IMR-90 (cell line): ENCODE measurements at regions not wholly inside any gene's neighbourhood (a gene's known extent, or its start where the extent isn't known, plus 50 kb on each side); places are given as distances from the start of the nearest gene placed in this dataset.

ENCODE experiments used
- ATAC-seq: fragments of 200-7000 bp; cut with Tn5 transposase; 2 replicates; pipeline ENCODE4 v1.9.1; 2020; ENCODE audit warnings: low read depth, mild to moderate bottlenecking, moderate library complexity
- BruUV-seq: library from RNA; stranded (reverse); fragments of 400-500 nt; replicated peaks from 2 replicates; lab custom pipeline; 2021; lab: Mats Ljungman, UMichigan
- CTCF ChIA-PET: fragments of 300-600 bp; formaldehyde crosslinking; extraction: SDS; loops from one replicate; lab custom pipeline; 2021; ENCODE audit warnings: antibody characterized with exemption; lab: Yijun Ruan, JAX
- POLR2A ChIA-PET: fragments of 300-600 bp; sonication (Branson Sonifier 250); formaldehyde crosslinking; loops from one replicate; lab custom pipeline; 2022; ENCODE audit warnings: antibody characterized with exemption; ENCODE audit not compliant: unreplicated experiment; lab: Charles Lee
- DNase-seq: peaks from one replicate; pipeline ENCODE4 v3.0.0; 2013
- H2AFZ ChIP-seq: replicated peaks from 2 replicates; pipeline ENCODE3; 2013; ENCODE audit warnings: low read length, mild to moderate bottlenecking; ENCODE audit not compliant: poor library complexity
- H2AK5ac ChIP-seq: 2 replicates; pipeline ENCODE4 v1.6.1; 2013; ENCODE audit warnings: low read depth, low read length, inconsistent platforms
- H2AK9ac ChIP-seq: replicated peaks from 2 replicates; pipeline ENCODE3; 2013; ENCODE audit warnings: mild to moderate bottlenecking, low read depth, low read length, moderate library complexity; ENCODE audit not compliant: poor library complexity
- H2BK120ac ChIP-seq: 2 replicates; pipeline ENCODE4 v1.6.1; 2013; ENCODE audit warnings: low read depth, low read length, inconsistent platforms
- H2BK15ac ChIP-seq: 3 replicates; pipeline ENCODE4 v1.6.1; 2013; ENCODE audit warnings: low read depth, low read length, inconsistent platforms
- H2BK20ac ChIP-seq: 2 replicates; pipeline ENCODE4 v1.6.1; 2013; ENCODE audit warnings: low read depth, mild to moderate bottlenecking, inconsistent platforms, low read length, moderate library complexity
- H2BK5ac ChIP-seq: 2 replicates; pipeline ENCODE4 v1.6.1; 2013; ENCODE audit warnings: mild to moderate bottlenecking, low read depth, low read length, inconsistent platforms; ENCODE audit not compliant: poor library complexity, severe bottlenecking
- H3K14ac ChIP-seq: replicated peaks from 2 replicates; pipeline ENCODE4 v1.6.1; 2013; ENCODE audit warnings: low read depth, low read length, inconsistent platforms
- H3K18ac ChIP-seq: 2 replicates; pipeline ENCODE4 v1.6.1; 2013; ENCODE audit warnings: low read depth, low read length, control low read depth
- H3K23ac ChIP-seq: 2 replicates; pipeline ENCODE4 v1.6.1; 2013; ENCODE audit warnings: low read depth, low read length, inconsistent platforms
- H3K27ac ChIP-seq: 2 replicates; pipeline ENCODE4 v1.5.1; 2013; ENCODE audit warnings: mild to moderate bottlenecking, control low read depth, low read length; ENCODE audit not compliant: insufficient read depth
- H3K27me3 ChIP-seq: 2 replicates; pipeline ENCODE4 v1.6.1; 2013; ENCODE audit warnings: low read length; ENCODE audit not compliant: control insufficient read depth, insufficient read depth
- H3K36me3 ChIP-seq: 2 replicates; pipeline ENCODE4 v1.6.1; 2013; ENCODE audit warnings: low read length, mixed read lengths; ENCODE audit not compliant: control insufficient read depth, insufficient read depth
- H3K4ac ChIP-seq: 2 replicates; pipeline ENCODE4 v1.6.1; 2013; ENCODE audit warnings: low read depth, low read length, inconsistent platforms
- H3K4me1 ChIP-seq: 2 replicates; pipeline ENCODE4 v1.6.1; 2013; ENCODE audit warnings: low read length, mixed read lengths; ENCODE audit not compliant: control insufficient read depth, insufficient read depth
- H3K4me2 ChIP-seq: 2 replicates; pipeline ENCODE4 v1.6.1; 2013; ENCODE audit warnings: low read depth, mild to moderate bottlenecking, control low read depth, low read length, moderate library complexity
- H3K4me3 ChIP-seq: 2 replicates; pipeline ENCODE4 v1.5.1; 2013; ENCODE audit warnings: low read depth, mild to moderate bottlenecking, control low read depth, low read length, moderate library complexity; ENCODE audit not compliant: insufficient read depth
- H3K56ac ChIP-seq: 2 replicates; pipeline ENCODE4 v1.6.1; 2013; ENCODE audit warnings: low read length, inconsistent platforms; ENCODE audit not compliant: insufficient read depth; ENCODE audit errors: extremely low read depth
- H3K79me1 ChIP-seq, 2 experiments: 2 replicates each; pipeline ENCODE4 v1.6.1; 2013; ENCODE audit warnings: low read length in 2 of 2, inconsistent platforms in 1 of 2, low read depth in 1 of 2
- H3K9ac ChIP-seq: 2 replicates; pipeline ENCODE4 v1.6.1; 2013; ENCODE audit warnings: low read depth, low read length, control low read depth
- H3K9me1 ChIP-seq: 2 replicates; pipeline ENCODE4 v1.6.1; 2013; ENCODE audit warnings: low read length, inconsistent platforms; ENCODE audit not compliant: insufficient read depth
- H3K9me3 ChIP-seq: 2 replicates; pipeline ENCODE4 v1.6.1; 2013; ENCODE audit warnings: low read length; ENCODE audit not compliant: control insufficient read depth, insufficient read depth
- H4K20me1 ChIP-seq: 2 replicates; pipeline ENCODE4 v1.6.1; 2013; ENCODE audit warnings: low read length, inconsistent platforms; ENCODE audit not compliant: insufficient read depth
- H4K5ac ChIP-seq: 2 replicates; pipeline ENCODE4 v1.6.1; 2013; ENCODE audit warnings: mild to moderate bottlenecking, low read depth, low read length, control low read depth
- H4K8ac ChIP-seq, 2 experiments: 2 replicates each; pipeline ENCODE4 v1.6.1; 2013; ENCODE audit warnings: low read depth in 2 of 2, low read length in 2 of 2, control low read depth in 1 of 2, inconsistent platforms in 1 of 2
- H4K91ac ChIP-seq: 2 replicates; pipeline ENCODE4 v1.6.1; 2013; ENCODE audit warnings: low read depth, low read length, inconsistent platforms; ENCODE audit not compliant: insufficient read depth
- BHLHE40 ChIP-seq: fragments of 150-350 bp; IDR thresholded peaks from 2 replicates; pipeline ENCODE4 v1.6.1; 2016; ENCODE audit warnings: mild to moderate bottlenecking, low read depth, low read length
- CEBPB ChIP-seq: IDR thresholded peaks from 2 replicates; pipeline ENCODE4 v1.6.1; 2012; ENCODE audit warnings: low read depth, low read length, improper control_type of control experiment
- CHD1 ChIP-seq: IDR thresholded peaks from 2 replicates; pipeline ENCODE4 v1.6.1; 2012; ENCODE audit warnings: low read depth, low read length, improper control_type of control experiment
- FOS ChIP-seq: fragments of 150-350 bp; IDR thresholded peaks from 2 replicates; pipeline ENCODE4 v1.6.1; 2016; ENCODE audit warnings: low read depth, low read length
- MAFK ChIP-seq: IDR thresholded peaks from 2 replicates; pipeline ENCODE4 v1.6.1; 2012; ENCODE audit warnings: low read depth, low read length, improper control_type of control experiment
- MAZ ChIP-seq: IDR thresholded peaks from 2 replicates; pipeline ENCODE4 v1.6.1; 2012; ENCODE audit warnings: low read depth, mild to moderate bottlenecking, low read length, improper control_type of control experiment, moderate library complexity, borderline replicate concordance
- MXI1 ChIP-seq: IDR thresholded peaks from 2 replicates; pipeline ENCODE4 v1.6.1; 2012; ENCODE audit warnings: low read depth, mild to moderate bottlenecking, low read length, moderate library complexity, borderline replicate concordance
- NFE2L2 ChIP-seq: fragments of 150-350 bp; IDR thresholded peaks from 2 replicates; pipeline ENCODE4 v1.6.1; 2016; ENCODE audit warnings: low read depth, mild to moderate bottlenecking, low read length
- POLR2A ChIP-seq: IDR thresholded peaks from 2 replicates; pipeline ENCODE4 v1.6.1; 2012; ENCODE audit warnings: mild to moderate bottlenecking, low read depth, low read length
- RAD21 ChIP-seq: IDR thresholded peaks from 2 replicates; pipeline ENCODE4 v1.6.1; 2012; ENCODE audit warnings: low read length, improper control_type of control experiment
- RCOR1 ChIP-seq: IDR thresholded peaks from 2 replicates; pipeline ENCODE4 v1.6.1; 2012; ENCODE audit warnings: mild to moderate bottlenecking, low read length, improper control_type of control experiment; ENCODE audit not compliant: insufficient replicate concordance
- RFX5 ChIP-seq: IDR thresholded peaks from 2 replicates; pipeline ENCODE4 v1.8.0; 2012; ENCODE audit warnings: low read depth, mild to moderate bottlenecking, low read length, moderate library complexity
- SMC3 ChIP-seq: fragments of 150-350 bp; IDR thresholded peaks from 2 replicates; pipeline ENCODE4 v1.6.1; 2016; ENCODE audit warnings: low read depth, mild to moderate bottlenecking, antibody characterized with exemption, low read length, moderate library complexity
- WGBS, 2 experiments: methylation state at CpG; one replicate each; pipeline versions ENCODE4 v1.1.5 to v1.1.7; 2013; ENCODE audit warnings: missing lambda C conversion rate in 2 of 2; ENCODE audit not compliant: insufficient read length in 1 of 2; ENCODE audit errors: extremely low coverage in 2 of 2; 5-methylcytosine and 5-hydroxymethylcytosine counted together
- dilution Hi-C: fragments of 300-500 bp; cut with HindIII; formaldehyde crosslinking; loops from one replicate; pipeline ENCODE4 v1.14.3; 2018; ENCODE audit warnings: low sequenced_read_pairs; ENCODE audit not compliant: unreplicated experiment
- in situ Hi-C: fragments of 300-500 bp; cut with MboI; formaldehyde crosslinking; loops from 3 replicates; pipeline ENCODE4 v1.14.3; 2019; ENCODE audit warnings: low sequenced_read_pairs, inconsistent platforms, mixed read lengths
- intact Hi-C: fragments of 100-400 bp; cut with micrococcal nuclease; formaldehyde crosslinking; loops from 2 replicates; pipeline ENCODE4 v1.10.0; 2022
- TF ChIP-seq, protein P1 (sequence below): fragments of 150-350 bp; IDR thresholded peaks from 2 replicates; pipeline ENCODE4 v1.6.1; 2017; ENCODE audit warnings: mild to moderate bottlenecking, antibody characterized with exemption, low read length, low read depth
- TF ChIP-seq, protein P2 (sequence below): fragments of 150-350 bp; IDR thresholded peaks from 2 replicates; pipeline ENCODE4 v1.6.1; 2016; ENCODE audit warnings: low read depth, mild to moderate bottlenecking, low read length, moderate library complexity, borderline replicate concordance
- TF ChIP-seq, protein P3 (sequence below): conservative IDR thresholded peaks from 2 replicates; pipeline ENCODE4 v1.5.1; 2012; ENCODE audit warnings: mild to moderate bottlenecking, low read depth, low read length, improper control_type of control experiment

DNA sequence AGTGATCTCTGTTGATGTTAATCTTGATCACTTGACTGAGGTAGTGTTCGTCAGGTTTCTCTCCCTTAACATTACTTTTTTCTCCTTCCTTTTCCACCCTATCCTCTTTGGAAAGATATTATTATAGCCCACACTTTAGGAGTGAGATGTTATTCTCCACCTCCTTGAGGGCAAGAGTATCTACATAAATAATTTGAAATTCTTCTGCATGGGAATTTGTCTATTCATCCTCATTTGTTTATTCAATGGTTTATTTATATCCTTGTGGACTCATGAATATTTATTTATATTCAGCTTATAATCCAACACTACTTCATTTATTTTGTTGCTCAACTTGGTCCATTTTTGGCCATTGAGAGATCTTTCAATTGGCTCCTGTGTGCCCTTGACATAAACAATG is 750.4 kb downstream of the EPHA4 start:
- H3K4me3 ChIP-seq = no peak overlapping the region
- WGBS, 2 experiments = no CpG with 5 or more reads among the region's 1 CpG
- H2AK9ac ChIP-seq = no peak overlapping the region
- H3K23ac ChIP-seq = no peak overlapping the region
- no peak overlapping the region for H4K5ac ChIP-seq
- intact Hi-C loops = no loop called here
- H2BK15ac ChIP-seq = no peak overlapping the region
- H3K27me3 ChIP-seq = peaks cover 2% of the 10 kb centered on the region; the same call in 1 of the 2 replicates
- H2BK5ac ChIP-seq = no peak overlapping the region
- no peak overlapping the region for H2AK5ac ChIP-seq
- H3K18ac ChIP-seq = no peak overlapping the region
- H2BK120ac ChIP-seq = no peak overlapping the region
- H3K9me3 ChIP-seq = no peaks in the 10 kb centered on the region
- no peak for ATAC-seq
- no peak overlapping the region for H2BK20ac ChIP-seq
- H3K4me1 ChIP-seq = no peaks in the 10 kb centered on the region
- H3K9ac ChIP-seq = no peak overlapping the region
- no peaks in the 10 kb centered on the region for H4K20me1 ChIP-seq
- no peak overlapping the region for H4K8ac ChIP-seq
- CTCF ChIA-PET = no interaction called here
- no peak overlapping the region for H3K14ac ChIP-seq
- in situ Hi-C loops = no loop called here
- dilution Hi-C loops = no loop called here
- no peak overlapping the region for H4K91ac ChIP-seq
- BruUV-seq = no TSS peak
- H3K4me2 ChIP-seq = no peak overlapping the region
- H3K4ac ChIP-seq = no peak overlapping the region
- no peak overlapping the region for H3K27ac ChIP-seq
- H3K56ac ChIP-seq = no peak overlapping the region
- no peaks in the 10 kb centered on the region for H3K79me1 ChIP-seq
- no peak for TF ChIP-seq POLR2A
- no peak for TF ChIP-seq CHD1
- TF ChIP-seq CEBPB = no peak
- TF ChIP-seq MAZ = no peak
- no peak for TF ChIP-seq SMC3
- TF ChIP-seq, protein P1, sequence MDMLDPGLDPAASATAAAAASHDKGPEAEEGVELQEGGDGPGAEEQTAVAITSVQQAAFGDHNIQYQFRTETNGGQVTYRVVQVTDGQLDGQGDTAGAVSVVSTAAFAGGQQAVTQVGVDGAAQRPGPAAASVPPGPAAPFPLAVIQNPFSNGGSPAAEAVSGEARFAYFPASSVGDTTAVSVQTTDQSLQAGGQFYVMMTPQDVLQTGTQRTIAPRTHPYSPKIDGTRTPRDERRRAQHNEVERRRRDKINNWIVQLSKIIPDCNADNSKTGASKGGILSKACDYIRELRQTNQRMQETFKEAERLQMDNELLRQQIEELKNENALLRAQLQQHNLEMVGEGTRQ = no peak
- TF ChIP-seq NFE2L2 = no peak
- TF ChIP-seq BHLHE40 = no peak
- no peak for TF ChIP-seq FOS
- TF ChIP-seq, protein P2, sequence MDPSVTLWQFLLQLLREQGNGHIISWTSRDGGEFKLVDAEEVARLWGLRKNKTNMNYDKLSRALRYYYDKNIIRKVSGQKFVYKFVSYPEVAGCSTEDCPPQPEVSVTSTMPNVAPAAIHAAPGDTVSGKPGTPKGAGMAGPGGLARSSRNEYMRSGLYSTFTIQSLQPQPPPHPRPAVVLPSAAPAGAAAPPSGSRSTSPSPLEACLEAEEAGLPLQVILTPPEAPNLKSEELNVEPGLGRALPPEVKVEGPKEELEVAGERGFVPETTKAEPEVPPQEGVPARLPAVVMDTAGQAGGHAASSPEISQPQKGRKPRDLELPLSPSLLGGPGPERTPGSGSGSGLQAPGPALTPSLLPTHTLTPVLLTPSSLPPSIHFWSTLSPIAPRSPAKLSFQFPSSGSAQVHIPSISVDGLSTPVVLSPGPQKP = no peak
- no peak for TF ChIP-seq MAFK
- no peak for TF ChIP-seq RAD21
- no peak for TF ChIP-seq RFX5
- TF ChIP-seq RCOR1 = no peak
- TF ChIP-seq MXI1 = no peak
- TF ChIP-seq, protein P3, sequence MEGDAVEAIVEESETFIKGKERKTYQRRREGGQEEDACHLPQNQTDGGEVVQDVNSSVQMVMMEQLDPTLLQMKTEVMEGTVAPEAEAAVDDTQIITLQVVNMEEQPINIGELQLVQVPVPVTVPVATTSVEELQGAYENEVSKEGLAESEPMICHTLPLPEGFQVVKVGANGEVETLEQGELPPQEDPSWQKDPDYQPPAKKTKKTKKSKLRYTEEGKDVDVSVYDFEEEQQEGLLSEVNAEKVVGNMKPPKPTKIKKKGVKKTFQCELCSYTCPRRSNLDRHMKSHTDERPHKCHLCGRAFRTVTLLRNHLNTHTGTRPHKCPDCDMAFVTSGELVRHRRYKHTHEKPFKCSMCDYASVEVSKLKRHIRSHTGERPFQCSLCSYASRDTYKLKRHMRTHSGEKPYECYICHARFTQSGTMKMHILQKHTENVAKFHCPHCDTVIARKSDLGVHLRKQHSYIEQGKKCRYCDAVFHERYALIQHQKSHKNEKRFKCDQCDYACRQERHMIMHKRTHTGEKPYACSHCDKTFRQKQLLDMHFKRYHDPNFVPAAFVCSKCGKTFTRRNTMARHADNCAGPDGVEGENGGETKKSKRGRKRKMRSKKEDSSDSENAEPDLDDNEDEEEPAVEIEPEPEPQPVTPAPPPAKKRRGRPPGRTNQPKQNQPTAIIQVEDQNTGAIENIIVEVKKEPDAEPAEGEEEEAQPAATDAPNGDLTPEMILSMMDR = no peak
- no peak overlapping the region for H2AFZ ChIP-seq
- no peak for DNase-seq
- POLR2A ChIA-PET = no interaction called here
- H3K36me3 ChIP-seq = no peaks in the 10 kb centered on the region
- H3K9me1 ChIP-seq = no peaks in the 10 kb centered on the region
